Colonic mucosa (tissue), 4 donors: ENCODE measurements at regions not wholly inside any gene's neighbourhood (a gene's known extent, or its start where the extent isn't known, plus 50 kb on each side); places are given as distances from the start of the nearest gene placed in this dataset.

Source experiments
- DNase-seq: peaks from one replicate; pipeline ENCODE4 v3.0.0-alpha.2; 2020
- H3K27ac ChIP-seq: fragments of 200-600 bp; one replicate; pipeline ENCODE4 v1.8.0; 2021
- H3K27me3 ChIP-seq: fragments of 200-600 bp; one replicate; pipeline ENCODE4 v1.8.0; 2021
- H3K36me3 ChIP-seq: fragments of 200-600 bp; one replicate; pipeline ENCODE4 v1.8.0; 2021
- H3K4me1 ChIP-seq: fragments of 200-600 bp; one replicate; pipeline ENCODE4 v1.8.0; 2021; ENCODE audit warnings: mild to moderate bottlenecking
- H3K4me3 ChIP-seq: fragments of 200-600 bp; one replicate; pipeline ENCODE4 v1.8.0; 2021
- H3K9ac ChIP-seq, 2 donors: one replicate each; pipeline ENCODE4 v1.7.0; 2013; ENCODE audit warnings: control low read depth in 2 of 2, low read depth in 2 of 2, low read length in 2 of 2
- H3K9me3 ChIP-seq: fragments of 200-600 bp; one replicate; pipeline ENCODE4 v1.8.0; 2021
- CTCF ChIP-seq: fragments of 200-600 bp; IDR thresholded peaks from one replicate; pipeline ENCODE4 v1.8.0; 2022; ENCODE audit warnings: antibody characterized with exemption, mild to moderate bottlenecking
- intact Hi-C: fragments of 100-400 bp; cut with DNase I; formaldehyde crosslinking; loops from one replicate; pipeline ENCODE4 v1.14.1; 2022
- donor health status: healthy.
- donor health status: DM: no; HTN: no; CAD: no.
- donor health status: DM: no; HTN: no; CAD: no.

- intact Hi-C loops: loop anchor here (5.0 kb wide), 1 partner anchor 132 kb away; no protein-coding TSS in a partner anchor
- TF ChIP-seq CTCF: no peak
- no peaks in the 10 kb centered on the region for H3K27me3 ChIP-seq
- no peak overlapping the region for H3K4me3 ChIP-seq
- no peaks in the 10 kb centered on the region for H3K9me3 ChIP-seq
- H3K36me3 ChIP-seq: no peaks in the 10 kb centered on the region
- no peak for DNase-seq
- no peak overlapping the region for H3K9ac ChIP-seq
- no peak overlapping the region for H3K27ac ChIP-seq
- no peaks in the 10 kb centered on the region for H3K4me1 ChIP-seq
Measured at GRCh38 chr14:34365309-34365915, 96.6 kb downstream of the SPTSSA start.

DNA sequence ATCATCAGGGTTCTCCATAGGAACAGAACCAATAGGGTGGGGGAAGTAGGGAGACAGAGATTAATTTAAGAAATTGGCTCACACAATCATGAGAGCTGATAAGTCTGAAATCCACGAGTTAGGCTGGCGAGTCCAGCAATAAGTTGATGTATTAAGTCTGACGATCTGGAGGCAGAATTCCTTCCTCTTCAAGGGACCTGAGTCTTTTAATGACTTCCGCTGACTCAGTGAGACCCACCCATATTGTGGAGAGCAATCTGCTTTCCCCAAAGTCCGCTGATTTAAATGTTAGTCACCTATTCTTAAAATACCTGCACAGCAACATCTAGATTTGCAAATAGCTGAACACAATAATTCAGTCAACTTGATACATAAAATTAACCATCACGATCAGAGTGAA, 97.8 kb downstream of the SPTSSA start:
- no peaks in the 10 kb centered on the region for H3K9me3 ChIP-seq
- intact Hi-C loops: no loop called here

GRCh38 chr14:34363733-34364134, 98.3 kb downstream of the SPTSSA start:
- Histone ChIP-seq H3K9me3 (no peaks in the 10 kb centered on the region), H3K4me1 (no peaks in the 10 kb centered on the region), H3K9ac (no peak overlapping the region), H3K27me3 (no peaks in the 10 kb centered on the region), H3K4me3 (no peak overlapping the region), H3K27ac (no peak overlapping the region), H3K36me3 (no peaks in the 10 kb centered on the region)
- TF ChIP-seq CTCF: no peak
- intact Hi-C loops: no loop called here
- DNase-seq: no peak

More for the DNA sequence above, 97.8 kb downstream of the SPTSSA start:
- no peak overlapping the region for H3K9ac ChIP-seq
- H3K27me3 ChIP-seq: no peaks in the 10 kb centered on the region
- no peaks in the 10 kb centered on the region for H3K4me1 ChIP-seq
- DNase-seq: no peak
- H3K36me3 ChIP-seq: no peaks in the 10 kb centered on the region
- H3K4me3 ChIP-seq: no peak overlapping the region
- no peak overlapping the region for H3K27ac ChIP-seq
- TF ChIP-seq CTCF: no peak

- intact Hi-C loops: no loop called here
- Histone ChIP-seq H3K36me3 (no peaks in the 10 kb centered on the region), H3K4me3 (no peak overlapping the region), H3K27ac (no peak overlapping the region), H3K9me3 (no peaks in the 10 kb centered on the region), H3K4me1 (no peaks in the 10 kb centered on the region), H3K27me3 (no peaks in the 10 kb centered on the region), H3K9ac (no peak overlapping the region)
- no peak for DNase-seq
- no peak for TF ChIP-seq CTCF
Measured at GRCh38 chr14:34362641-34363251, 99.3 kb downstream of the SPTSSA start.

GRCh38 chr14:34361504-34362011, 100.5 kb downstream of the SPTSSA start:
- no peaks in the 10 kb centered on the region for H3K9me3 ChIP-seq
- no peaks in the 10 kb centered on the region for H3K4me1 ChIP-seq
- H3K36me3 ChIP-seq: no peaks in the 10 kb centered on the region
- TF ChIP-seq CTCF: no peak
- H3K9ac ChIP-seq: no peak overlapping the region
- no peak overlapping the region for H3K27ac ChIP-seq
- no peaks in the 10 kb centered on the region for H3K27me3 ChIP-seq
- intact Hi-C loops: no loop called here
- DNase-seq: no peak
- H3K4me3 ChIP-seq: no peak overlapping the region
